Thymus (tissue), 11 donors: ENCODE measurements at regions not wholly inside any gene's neighbourhood (a gene's known extent, or its start where the extent isn't known, plus 50 kb on each side); places are given as distances from the start of the nearest gene placed in this dataset.

Experiments
- DNase-seq, 9 donors: peaks; one replicate each; pipeline ENCODE4 v3.0.0-alpha.2; 2013; ENCODE audit warnings: low spot score in 9 of 9, low read depth in 6 of 9, missing footprints in 1 of 9
- H3K27ac ChIP-seq, 2 donors: one replicate each; pipeline ENCODE4 v1.5.1; 2013; ENCODE audit warnings: control low read depth in 1 of 2, low read depth in 1 of 2, low read length in 1 of 2, mild to moderate bottlenecking in 1 of 2, moderate library complexity in 1 of 2
- H3K27me3 ChIP-seq, 2 donors: one replicate each; pipeline ENCODE4 v1.5.1; 2013; ENCODE audit warnings: low read length in 1 of 2; ENCODE audit not compliant: control insufficient read depth in 2 of 2, insufficient read depth in 1 of 2
- H3K36me3 ChIP-seq, 2 donors: one replicate each; pipeline ENCODE4 v1.5.1; 2013; ENCODE audit warnings: low read length in 1 of 2, mild to moderate bottlenecking in 1 of 2, moderate library complexity in 1 of 2; ENCODE audit not compliant: control insufficient read depth in 2 of 2, insufficient read depth in 2 of 2
- H3K4me1 ChIP-seq, 2 donors: one replicate each; pipeline ENCODE4 v1.5.1; 2013; ENCODE audit warnings: low read length in 2 of 2; ENCODE audit not compliant: control insufficient read depth in 2 of 2, insufficient read depth in 2 of 2
- H3K4me3 ChIP-seq, 2 donors: one replicate each; pipeline ENCODE4 v1.5.1; 2013; ENCODE audit warnings: low read length in 2 of 2, control low read depth in 1 of 2, mild to moderate bottlenecking in 1 of 2
- H3K9me3 ChIP-seq, 2 donors: one replicate each; pipeline ENCODE4 v1.5.1; 2013; ENCODE audit warnings: low read length in 1 of 2, mild to moderate bottlenecking in 1 of 2; ENCODE audit not compliant: control insufficient read depth in 2 of 2, insufficient read depth in 1 of 2
- WGBS: extraction: QIAGEN DNeasy Blood & Tissue Kit; methylation state at CpG from one replicate; pipeline ENCODE4 v1.1.7; 2013; 5-methylcytosine and 5-hydroxymethylcytosine counted together
- donor health status: healthy.

DNA sequence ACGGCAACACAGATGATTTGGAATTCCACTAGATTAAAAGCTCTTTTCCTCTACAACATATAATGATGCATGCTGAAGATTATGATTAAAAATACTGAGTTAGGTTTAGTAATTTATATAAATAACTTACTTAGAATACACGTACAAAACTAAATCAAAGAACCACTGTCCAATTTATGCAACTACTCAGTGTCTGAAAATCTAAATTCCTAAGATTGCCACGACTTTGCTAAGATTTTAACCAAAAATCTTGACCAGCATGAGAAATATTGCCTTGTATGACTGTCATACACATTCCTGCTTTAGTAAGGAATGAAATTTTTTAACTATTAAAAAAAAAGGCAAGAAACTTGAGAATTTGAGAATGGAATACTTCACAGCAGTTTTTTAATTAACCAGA lies 292.4 kb downstream of the ZNF608 start:
- 79% methylated on average over 3 of the region's 3 CpGs for WGBS
- H3K36me3 ChIP-seq, result no peaks in the 10 kb centered on the region
- no peaks in the 10 kb centered on the region for H3K4me1 ChIP-seq
- H3K9me3 ChIP-seq, result no peaks in the 10 kb centered on the region
- H3K27me3 ChIP-seq, result no peaks in the 10 kb centered on the region
- H3K4me3 ChIP-seq, result no peak overlapping the region
- no peak for DNase-seq
- H3K27ac ChIP-seq, result no peak overlapping the region

DNA sequence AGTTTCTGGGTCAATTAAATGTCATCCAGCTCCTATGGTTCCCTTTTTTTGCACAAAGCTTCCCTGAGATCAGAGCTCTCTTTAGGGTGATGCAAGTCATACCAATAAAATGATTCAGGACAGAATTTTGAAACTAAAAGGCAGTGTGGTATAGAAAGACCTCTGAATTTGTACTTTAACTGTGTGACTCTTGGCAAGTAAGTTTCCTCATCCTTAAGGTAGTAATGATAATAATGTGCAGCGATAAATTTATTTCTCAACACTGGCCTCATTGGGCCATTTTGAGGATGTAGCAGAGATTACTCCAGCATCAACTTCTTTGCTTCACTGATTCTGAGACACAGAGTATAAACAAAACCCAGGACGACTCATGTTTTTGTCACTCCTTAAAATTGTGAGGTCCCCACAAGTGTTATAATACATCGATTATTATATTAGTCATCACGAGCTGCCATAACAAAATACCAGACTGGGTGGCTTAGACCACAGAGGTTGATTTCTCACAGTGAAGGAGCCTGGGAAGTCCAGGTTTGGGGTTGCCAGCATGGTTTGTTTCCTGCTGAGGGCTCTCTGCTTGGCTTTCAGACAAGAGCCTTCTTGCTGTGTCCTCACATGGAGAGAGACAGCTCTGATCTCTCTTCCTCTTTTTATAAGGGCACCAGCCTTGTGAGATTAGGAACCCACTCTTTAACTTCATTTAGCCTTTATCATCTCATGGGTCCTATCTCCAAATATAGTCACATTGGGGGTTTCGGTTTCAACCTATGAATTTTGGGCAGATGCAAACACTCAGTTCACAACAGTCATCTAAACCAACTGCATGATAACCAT lies 293.0 kb downstream of the ZNF608 start:
- Histone ChIP-seq H3K4me1 (no peaks in the 10 kb centered on the region), H3K27me3 (no peaks in the 10 kb centered on the region), H3K36me3 (no peaks in the 10 kb centered on the region), H3K9me3 (no peaks in the 10 kb centered on the region), H3K27ac (no peak overlapping the region), H3K4me3 (no peak overlapping the region)
- DNase-seq, result no peak
- WGBS, result 37% methylated on average over 5 of the region's 5 CpGs

DNA sequence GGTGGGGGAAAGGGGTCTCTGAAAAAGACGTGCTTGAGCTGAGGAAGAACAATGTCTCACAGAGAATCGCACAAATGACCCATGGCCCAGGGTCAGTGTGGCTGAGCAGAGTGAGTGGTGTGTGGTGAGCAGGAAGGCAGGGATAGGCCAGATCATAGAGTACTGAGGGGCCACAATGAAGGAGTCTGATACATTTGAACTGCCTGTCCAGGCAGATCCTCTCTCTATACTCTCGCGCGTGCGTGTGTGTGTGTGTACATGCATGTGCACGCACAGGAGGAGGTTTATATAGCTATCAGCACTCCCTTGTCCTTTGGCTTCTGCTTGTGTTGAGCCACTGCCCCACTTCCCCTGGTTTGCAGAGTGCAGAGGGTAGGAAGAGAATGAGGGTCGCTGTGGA lies 294.0 kb downstream of the ZNF608 start:
- Histone ChIP-seq H3K27me3 (no peaks in the 10 kb centered on the region), H3K9me3 (no peaks in the 10 kb centered on the region), H3K36me3 (no peaks in the 10 kb centered on the region), H3K27ac (no peak overlapping the region), H3K4me3 (no peak overlapping the region), H3K4me1 (no peaks in the 10 kb centered on the region)
- no peak for DNase-seq
- WGBS, result 92% methylated on average over 8 of the region's 8 CpGs

DNA sequence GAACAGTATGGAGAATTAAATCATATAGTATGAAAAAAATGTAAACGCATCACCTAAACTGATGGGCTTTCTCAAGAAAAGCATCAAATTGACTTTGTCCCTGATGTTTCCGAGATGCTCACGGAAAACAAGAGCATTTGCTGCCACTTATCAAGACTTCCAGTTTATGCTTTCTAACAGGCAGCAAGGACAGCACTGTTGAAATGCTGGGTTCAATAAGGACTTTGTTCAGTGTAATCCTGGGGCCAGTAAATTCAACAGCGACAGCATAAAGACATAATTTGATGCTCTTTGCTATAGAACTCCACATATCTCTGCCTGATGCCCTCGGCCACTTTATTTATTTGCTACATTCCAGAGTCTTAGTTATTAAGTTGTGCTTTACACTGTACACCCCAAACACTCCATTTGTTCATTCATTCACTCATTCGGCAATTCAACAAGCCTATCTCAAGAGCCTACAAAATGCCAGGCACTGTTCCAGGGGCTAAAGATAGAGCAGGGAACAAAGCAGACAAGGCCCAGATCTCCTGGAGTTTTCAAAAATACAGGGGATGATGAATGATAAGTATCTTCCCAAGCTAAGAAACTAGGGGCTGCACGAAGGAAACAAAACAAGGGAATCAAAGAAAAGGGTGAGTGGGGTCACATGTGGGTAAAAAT lies 294.6 kb downstream of the ZNF608 start:
- H3K27ac ChIP-seq, result no peak overlapping the region
- H3K4me3 ChIP-seq, result no peak overlapping the region
- DNase-seq, result no peak
- WGBS, result 97% methylated on average over 7 of the region's 7 CpGs
- no peaks in the 10 kb centered on the region for H3K36me3 ChIP-seq
- H3K27me3 ChIP-seq, result no peaks in the 10 kb centered on the region
- no peaks in the 10 kb centered on the region for H3K9me3 ChIP-seq
- no peaks in the 10 kb centered on the region for H3K4me1 ChIP-seq

DNA sequence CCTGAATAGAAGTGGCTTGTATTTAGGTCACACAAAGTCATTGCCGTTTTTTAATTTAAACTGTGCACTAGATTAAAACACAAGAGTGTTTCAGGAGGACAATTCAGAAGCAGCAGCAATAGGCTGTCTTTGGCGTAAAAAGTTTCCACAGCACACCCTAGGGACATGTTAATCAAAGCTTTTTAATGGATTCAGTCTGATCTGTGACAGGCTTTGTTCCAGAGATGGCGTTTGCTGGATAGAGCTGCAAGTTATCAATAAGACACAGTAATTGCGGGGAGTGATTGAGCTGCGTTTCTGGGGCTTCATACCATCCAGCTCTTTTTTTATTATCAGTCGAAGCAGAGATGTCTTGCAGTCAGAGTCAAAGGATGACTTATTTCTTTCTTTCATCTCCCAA lies 300.3 kb downstream of the ZNF608 start:
- Histone ChIP-seq H3K27ac (no peak overlapping the region), H3K36me3 (no peaks in the 10 kb centered on the region), H3K4me1 (no peaks in the 10 kb centered on the region), H3K27me3 (no peaks in the 10 kb centered on the region), H3K9me3 (no peaks in the 10 kb centered on the region), H3K4me3 (no peak overlapping the region)
- 95% methylated on average over 6 of the region's 6 CpGs for WGBS
- DNase-seq, result no peak

DNA sequence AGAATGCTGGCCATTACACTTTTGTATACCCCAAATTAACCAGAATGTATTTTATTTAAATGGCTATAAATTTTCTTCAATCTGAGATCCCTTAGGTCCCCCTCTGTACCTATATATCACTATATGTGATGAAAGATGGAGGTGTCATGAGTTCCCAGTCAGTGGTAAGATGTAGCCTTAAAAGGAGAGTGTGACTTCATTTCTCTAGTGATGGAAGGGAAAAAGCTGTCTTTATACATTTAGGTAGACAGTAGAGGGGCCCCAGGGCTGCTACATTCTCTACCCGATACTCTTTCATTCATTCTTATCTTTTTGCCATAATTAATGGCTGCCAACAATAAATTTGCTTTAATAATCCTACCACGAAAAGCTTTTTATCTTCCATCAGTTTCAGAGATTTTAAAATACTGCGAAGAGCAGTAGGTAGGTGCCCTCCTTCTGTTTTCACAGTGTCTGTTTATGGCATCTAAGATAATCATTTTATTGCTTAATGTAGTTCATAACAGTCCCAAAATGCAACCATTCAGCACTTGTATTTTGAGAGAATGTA lies 301.3 kb downstream of the ZNF608 start:
- Histone ChIP-seq H3K9me3 (no peaks in the 10 kb centered on the region), H3K27ac (no peak overlapping the region), H3K4me3 (no peak overlapping the region), H3K27me3 (no peaks in the 10 kb centered on the region), H3K4me1 (no peaks in the 10 kb centered on the region), H3K36me3 (no peaks in the 10 kb centered on the region)
- 95% methylated on average over 3 of the region's 3 CpGs for WGBS
- DNase-seq, result no peak

DNA sequence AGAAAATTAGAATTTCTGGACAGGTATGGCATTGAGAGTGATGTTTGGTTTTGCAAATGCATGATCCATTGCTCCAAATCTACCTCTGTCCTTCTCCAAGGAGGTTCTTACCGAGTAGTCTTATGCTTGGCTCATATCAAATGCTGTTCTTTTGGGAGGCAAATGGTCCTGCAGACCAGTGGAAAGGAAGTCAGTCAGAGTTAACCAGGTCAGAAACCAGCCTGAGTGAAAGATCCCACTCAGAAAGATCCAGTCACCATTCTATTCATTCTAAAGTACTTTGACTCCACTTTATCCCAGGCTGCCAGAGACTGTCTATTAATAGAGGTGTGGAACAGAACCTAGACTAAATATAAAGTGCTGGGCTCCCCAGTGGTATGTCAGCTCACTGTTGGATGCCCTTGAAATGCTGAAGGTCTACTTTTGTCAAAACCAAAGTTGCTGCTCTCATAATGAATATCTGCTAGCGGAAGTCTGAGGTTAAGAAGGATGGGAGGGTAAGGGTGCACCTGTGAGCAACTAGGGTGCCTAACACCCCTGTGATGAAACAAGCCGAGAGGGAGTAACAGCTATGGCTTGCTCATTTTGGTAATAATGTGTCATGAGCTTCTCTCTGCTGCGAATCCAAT lies 302.2 kb downstream of the ZNF608 start:
- no peaks in the 10 kb centered on the region for H3K36me3 ChIP-seq
- WGBS, result 96% methylated on average over 4 of the region's 4 CpGs
- no peak for DNase-seq
- no peaks in the 10 kb centered on the region for H3K9me3 ChIP-seq
- H3K27me3 ChIP-seq, result no peaks in the 10 kb centered on the region
- H3K4me1 ChIP-seq, result no peaks in the 10 kb centered on the region
- H3K27ac ChIP-seq, result no peak overlapping the region
- no peak overlapping the region for H3K4me3 ChIP-seq

DNA sequence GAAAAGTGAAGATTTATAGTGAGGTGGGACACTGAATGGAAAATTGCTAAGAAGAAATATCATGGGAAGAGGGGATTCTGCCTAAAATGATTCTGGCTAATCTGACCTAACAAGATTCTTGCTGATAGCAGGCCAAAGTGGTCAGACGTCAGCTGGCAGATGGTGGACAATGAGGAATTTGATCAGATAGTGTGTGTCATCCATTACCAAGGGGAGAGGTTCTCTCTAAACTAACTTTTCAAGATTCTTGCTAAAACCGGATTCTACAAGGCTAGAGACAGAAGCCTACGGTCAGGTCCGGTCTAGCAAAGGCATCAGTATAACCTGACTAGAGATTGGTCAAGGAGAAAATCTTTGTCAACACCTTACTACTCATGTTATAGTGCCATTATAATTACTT lies 306.0 kb downstream of the ZNF608 start:
- Histone ChIP-seq H3K4me1 (no peaks in the 10 kb centered on the region), H3K36me3 (no peaks in the 10 kb centered on the region), H3K4me3 (no peak overlapping the region), H3K27me3 (no peaks in the 10 kb centered on the region), H3K9me3 (no peaks in the 10 kb centered on the region), H3K27ac (no peak overlapping the region)
- no peak for DNase-seq
- WGBS, result 97% methylated on average over 4 of the region's 4 CpGs

DNA sequence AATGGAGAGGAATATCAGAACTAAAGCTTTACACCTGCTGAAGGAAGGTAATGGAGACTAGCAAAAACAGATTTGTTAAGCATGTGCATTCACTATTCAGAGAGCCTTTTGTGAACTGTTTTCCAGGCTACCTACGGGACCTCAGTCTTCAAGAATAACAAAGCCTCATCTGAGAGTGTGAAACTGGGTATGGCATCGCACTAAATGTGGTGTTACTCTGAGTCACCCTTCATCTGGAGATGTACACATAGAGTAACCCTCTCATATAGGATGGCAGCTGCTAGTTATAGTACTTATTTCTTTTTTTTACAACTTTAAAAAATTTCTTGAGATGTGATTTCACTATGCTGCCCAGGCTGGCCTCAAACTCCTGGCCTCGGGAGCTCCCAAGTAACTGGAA lies 306.8 kb downstream of the ZNF608 start:
- H3K9me3 ChIP-seq, result no peaks in the 10 kb centered on the region
- no peaks in the 10 kb centered on the region for H3K4me1 ChIP-seq
- 95% methylated on average over 3 of the region's 3 CpGs for WGBS
- H3K4me3 ChIP-seq, result no peak overlapping the region
- H3K27ac ChIP-seq, result peak overlapping the region in 1 of 2 donors; percentile 1
- H3K27me3 ChIP-seq, result no peaks in the 10 kb centered on the region
- no peak for DNase-seq
- no peaks in the 10 kb centered on the region for H3K36me3 ChIP-seq
